Right lobe of liver (tissue), 4 donors: ENCODE measurements at regions not wholly inside any gene's neighbourhood (a gene's known extent, or its start where the extent isn't known, plus 50 kb on each side); places are given as distances from the start of the nearest gene placed in this dataset.

Experiments used
- POLR2A ChIP-seq: fragments of 450-650 bp; IDR thresholded peaks from one replicate; pipeline ENCODE4 v1.6.1; 2017; ENCODE audit warnings: antibody characterized with exemption, mild to moderate bottlenecking
- TF ChIP-seq, protein P1 (sequence below), 4 donors: fragments of 200-600 bp in 3 of 4; fragments of 450-650 bp in 1 of 4; IDR thresholded peaks; one replicate each; pipeline versions ENCODE4 v1.5.1 to v1.8.0; 2016 to 2022; ENCODE audit warnings: antibody characterized with exemption in 4 of 4, mild to moderate bottlenecking in 2 of 4
- donor health status: DM: no; HTN: no; CAD: no.
- donor health status: DM: no; HTN: no; CAD: no.
- donor health status: DM: no; HTN: yes; CAD: no.

DNA sequence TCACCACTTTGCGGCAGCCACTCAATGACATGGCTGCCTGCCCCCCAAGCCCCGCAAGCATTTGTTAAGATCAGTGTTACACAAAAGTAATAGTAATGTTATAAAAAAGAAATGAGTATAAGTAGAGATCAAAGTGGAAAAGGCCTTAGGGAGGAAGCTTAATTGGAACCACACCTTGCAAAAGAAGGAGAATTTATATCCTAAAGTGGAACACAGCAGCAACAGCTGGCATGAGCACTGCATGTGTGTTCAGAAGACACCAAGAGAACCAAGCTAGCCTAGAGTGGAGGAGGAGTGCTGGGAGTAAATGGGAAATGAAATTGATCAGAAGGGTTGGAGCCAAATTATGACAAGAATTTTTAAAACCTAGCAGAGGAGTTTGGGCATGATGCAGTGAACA is 73.1 kb upstream of the STK17B start:
- TF ChIP-seq, protein P1, sequence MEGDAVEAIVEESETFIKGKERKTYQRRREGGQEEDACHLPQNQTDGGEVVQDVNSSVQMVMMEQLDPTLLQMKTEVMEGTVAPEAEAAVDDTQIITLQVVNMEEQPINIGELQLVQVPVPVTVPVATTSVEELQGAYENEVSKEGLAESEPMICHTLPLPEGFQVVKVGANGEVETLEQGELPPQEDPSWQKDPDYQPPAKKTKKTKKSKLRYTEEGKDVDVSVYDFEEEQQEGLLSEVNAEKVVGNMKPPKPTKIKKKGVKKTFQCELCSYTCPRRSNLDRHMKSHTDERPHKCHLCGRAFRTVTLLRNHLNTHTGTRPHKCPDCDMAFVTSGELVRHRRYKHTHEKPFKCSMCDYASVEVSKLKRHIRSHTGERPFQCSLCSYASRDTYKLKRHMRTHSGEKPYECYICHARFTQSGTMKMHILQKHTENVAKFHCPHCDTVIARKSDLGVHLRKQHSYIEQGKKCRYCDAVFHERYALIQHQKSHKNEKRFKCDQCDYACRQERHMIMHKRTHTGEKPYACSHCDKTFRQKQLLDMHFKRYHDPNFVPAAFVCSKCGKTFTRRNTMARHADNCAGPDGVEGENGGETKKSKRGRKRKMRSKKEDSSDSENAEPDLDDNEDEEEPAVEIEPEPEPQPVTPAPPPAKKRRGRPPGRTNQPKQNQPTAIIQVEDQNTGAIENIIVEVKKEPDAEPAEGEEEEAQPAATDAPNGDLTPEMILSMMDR (IDR thresholded peaks at IDR 0.05), result no peak
- TF ChIP-seq POLR2A, result no peak
